NCI-H226 (cell line): ENCODE measurements at regions not wholly inside any gene's neighbourhood (a gene's known extent, or its start where the extent isn't known, plus 50 kb on each side); places are given as distances from the start of the nearest gene placed in this dataset.
"Not testable (repeated sequence)": the region's sequence is repeated elsewhere in the genome, so short reads cannot be mapped to it uniquely, and the experiment has no call there.

Experiments used
- DNase-seq: peaks from one replicate; pipeline ENCODE4 v3.0.0-alpha.2; 2015

DNA sequence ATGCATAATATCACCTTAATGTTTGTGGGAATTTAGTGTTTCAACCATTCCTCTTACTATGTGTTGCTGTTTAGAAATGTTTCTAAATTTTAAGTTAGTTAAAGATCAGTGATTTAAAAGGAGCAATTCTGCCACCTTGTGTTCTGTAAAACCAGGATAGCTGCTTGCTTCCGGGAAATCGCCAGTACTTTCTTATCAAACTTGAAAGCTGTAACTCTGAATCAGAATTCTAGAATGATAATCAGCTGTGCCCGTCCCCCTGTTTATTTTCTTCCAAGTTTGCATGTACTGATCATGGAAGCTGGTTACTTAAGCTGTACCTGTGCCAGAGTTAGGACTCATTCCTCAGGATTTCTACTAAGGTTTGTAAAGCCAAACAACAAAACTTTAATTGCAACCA, 656.4 kb downstream of the LTN1 start:
- peak; percentile 71 for DNase-seq

DNA sequence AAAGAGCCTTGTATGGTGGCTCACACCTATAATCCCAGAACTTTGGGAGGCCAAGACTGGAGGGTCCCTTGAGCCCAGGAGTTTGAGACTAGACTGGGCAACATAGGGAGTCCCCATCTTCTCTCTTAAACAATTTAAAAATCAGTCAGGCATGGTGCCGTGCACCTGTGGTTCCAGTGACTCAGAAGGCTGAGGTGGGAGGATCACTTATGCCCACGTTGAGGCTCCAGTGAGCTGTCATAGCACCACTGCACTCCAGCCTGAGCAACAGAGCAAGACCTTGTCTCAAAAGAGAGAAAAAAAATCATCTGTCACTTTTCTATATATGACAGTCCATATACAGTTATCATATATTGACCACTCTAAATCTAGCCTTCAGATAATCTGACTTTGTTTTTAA, 658.3 kb downstream of the LTN1 start:
- peak; percentile 79 for DNase-seq

DNA sequence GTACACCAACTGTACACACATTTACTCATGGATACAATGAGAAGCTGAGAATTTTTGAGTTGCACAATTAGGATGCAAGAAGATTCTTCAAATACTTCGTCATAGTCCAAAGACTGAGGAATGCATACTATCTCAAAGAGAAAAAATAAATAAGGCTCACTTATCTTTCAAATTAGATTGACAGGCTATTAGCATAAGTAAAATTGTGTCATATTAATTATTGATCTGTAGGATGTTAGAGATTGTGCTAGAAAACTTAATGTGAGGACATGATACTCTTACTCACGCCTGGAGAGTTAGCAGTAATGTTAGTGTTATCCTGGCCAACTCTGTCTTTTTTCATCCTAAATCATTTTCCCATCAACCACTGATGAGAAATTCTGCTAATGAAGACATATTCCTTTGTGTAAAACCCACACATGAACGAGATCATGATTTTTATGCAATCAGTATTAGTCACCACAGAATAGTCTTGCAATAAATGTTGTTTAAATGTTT, 659.0 kb downstream of the LTN1 start:
- peak; percentile 86 for DNase-seq

DNA sequence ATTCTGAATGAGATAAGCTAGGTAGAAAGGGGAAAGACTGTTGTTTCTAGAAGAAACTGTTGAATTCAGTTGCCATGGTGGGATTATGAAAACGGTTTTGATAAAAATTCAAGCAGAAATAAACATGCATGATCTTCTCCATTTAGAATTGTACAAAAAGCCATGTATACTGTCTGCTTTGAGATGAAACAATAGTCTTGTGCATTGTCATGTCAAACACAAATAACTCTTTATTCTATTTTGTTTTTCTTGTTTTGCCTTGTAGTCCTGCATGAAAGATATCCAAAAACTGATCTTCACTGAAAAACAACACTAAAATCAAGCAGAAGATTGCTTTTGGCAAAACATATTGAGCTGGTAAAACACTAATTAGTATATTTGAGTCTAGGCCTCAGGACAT, 659.9 kb downstream of the LTN1 start:
- DNase-seq = no peak

DNA sequence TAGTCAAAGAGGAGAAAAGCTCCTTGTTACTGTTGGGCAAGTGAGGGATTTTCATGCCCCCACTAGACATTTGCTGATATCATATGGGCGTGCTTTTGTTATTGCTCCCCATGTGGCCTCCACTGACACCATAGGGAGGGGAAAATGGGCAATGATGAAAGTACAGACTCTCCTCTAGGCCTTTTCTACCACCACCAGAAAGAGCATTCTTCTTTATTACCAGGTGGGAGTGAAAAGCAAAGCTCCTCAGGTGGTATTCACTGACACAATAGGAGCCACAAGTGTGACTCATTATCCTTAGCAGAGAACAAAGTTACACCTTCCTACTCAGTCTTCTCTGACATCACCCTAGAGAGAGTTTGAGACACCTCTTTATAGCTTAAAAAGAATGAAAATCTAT, 667.1 kb downstream of the LTN1 start:
- peak; percentile 41 for DNase-seq

DNA sequence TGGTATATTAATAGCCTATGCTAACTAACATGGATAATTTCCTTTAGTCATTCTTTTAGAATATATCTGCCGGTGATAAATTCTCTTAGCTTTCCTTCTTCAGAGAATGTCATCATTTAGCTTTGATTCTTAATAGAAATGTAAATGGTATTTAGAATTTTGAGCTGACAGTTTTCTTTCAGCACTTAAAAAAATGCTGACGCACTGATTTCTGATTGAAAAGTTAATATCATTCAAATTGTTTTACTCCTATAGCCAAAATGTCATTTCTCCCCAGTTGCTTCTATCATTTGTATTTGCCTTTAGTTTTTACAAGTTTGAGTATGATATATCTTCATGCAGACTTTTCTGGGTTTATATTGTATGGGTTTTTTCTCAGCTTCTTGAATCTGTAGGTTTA, 668.0 kb downstream of the LTN1 start:
- DNase-seq = no peak

DNA sequence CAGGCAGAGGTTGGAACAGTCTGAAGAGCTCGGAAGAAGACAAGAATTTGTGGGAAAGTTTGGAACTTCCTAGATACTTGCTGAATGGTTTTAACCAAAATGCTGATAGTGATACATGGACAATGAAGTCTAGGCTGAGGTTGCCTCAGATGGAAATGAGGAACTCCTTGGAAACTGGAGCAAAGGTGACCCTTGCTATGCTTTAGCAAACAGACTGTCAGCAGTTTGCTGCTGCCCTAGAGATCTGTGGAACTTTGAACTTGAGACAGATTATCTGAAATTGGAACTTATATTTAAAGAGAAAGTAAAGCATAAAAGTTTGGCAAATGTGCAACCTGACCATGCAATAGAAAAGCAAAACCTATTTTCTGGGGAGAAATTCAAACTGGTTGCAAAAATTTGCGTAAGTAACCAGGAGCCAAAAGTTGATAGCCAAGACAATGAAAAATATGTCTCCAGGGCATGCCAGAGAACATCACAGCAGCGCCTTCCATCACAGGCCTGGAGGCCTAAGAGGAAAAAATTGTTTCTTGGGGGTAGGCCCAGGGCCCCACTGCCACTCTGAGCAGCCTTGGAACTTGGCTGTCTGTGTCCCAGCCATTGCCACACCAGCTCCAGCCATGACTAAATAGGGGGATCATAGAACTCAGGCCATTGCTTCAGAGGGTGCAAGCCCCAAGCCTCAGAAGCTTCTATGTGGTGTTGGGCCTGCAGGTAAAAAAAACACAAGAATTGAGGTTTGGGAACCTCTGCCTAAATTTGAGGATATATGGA, 675.3 kb downstream of the LTN1 start:
- DNase-seq = no peak

DNA sequence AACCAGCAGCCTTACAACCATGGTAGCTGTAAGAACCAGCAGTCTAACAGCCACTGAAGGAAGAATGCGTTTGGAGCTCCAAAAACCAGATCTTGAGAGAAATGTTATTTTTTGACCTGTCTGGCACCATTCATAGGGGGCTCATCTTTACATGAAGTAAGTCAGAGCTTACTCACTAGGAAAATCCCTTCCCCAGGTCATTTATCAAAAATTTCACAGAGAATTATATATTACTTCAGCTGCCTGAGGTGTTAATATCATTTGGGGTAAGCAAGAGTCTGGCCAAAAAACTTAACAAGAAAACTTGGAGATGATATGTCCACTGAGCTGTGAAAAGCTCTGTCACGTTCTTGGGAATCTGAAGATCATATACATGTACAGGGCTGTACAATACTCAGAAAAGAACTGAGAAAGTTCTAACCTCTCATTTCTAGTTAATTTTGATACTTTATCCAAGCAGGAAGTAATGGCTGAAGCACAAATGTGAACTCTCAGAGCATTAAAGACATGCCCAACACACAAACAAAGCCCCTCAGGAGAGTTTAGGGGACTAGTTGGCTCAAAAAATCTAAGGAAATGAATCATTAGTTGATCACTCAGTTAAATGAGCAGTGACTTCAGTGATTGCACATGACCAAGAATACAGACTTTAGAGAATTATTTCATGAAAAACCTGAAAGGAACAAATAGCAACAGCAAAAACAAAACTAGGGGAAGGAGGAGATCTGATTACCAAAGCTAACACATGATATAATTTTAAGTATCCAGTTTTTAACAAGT, 681.1 kb downstream of the LTN1 start:
- no peak for DNase-seq

DNA sequence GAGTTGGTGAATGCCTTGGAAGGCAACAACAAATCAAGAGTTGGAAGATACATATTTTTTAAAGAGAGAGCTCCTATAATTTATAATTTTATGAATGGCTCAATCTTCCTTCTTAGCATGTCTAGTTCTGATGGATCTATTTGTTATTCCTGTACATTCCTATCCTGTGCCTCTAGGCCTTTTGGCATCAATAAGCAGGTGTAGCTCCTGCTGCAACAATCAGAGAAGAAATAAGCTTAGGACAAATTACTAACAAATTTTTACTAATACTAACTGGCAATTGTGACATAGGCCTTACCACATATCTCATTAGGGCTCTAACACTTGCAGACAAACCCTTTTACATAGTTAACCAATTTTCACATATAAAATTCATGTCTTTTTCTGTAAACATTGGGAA, 682.0 kb downstream of the LTN1 start:
- DNase-seq = peak; percentile 19

DNA sequence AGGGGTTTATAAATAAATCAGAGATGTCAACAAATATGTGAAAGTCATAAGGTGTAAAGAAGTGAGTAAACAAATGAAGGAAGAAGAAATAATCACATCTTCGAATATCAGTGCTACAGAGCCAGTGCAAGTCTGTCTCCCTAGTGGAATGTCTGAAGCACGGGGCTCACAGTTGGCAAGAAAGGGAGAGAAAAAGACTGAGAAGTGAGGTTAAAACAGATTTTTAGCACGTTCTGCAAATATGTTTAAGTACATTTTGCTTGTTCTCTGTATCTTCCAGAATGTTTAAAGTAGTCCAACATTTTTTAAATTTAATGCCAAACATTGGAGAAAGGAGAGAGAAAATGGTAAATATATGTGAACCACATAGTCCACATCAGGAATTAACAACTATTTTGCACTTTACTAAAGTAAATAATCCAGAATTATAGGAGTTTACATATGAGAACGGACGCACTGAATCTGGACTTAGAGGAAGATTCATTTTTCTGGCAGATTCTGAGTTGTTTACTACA, 682.4 kb downstream of the LTN1 start:
- no peak for DNase-seq

DNA sequence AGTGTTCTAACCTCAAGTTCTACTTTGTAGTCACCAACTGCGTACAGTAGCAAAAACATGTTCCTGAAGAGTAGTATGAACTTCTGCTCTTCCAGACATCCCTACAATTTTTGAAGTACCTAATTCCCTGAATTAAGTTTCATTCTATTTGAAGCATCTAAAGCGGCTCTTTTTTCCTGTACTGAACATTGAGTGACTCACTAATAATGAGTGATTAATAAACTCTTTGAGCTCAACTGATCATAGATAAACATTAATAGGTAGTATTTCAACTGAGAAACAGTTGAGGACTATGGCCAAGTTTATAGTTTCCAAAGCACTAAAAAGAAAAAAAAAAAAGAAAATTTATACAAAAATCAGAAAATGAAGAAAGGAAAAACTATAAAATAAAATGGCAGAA, 683.1 kb downstream of the LTN1 start:
- no peak for DNase-seq

DNA sequence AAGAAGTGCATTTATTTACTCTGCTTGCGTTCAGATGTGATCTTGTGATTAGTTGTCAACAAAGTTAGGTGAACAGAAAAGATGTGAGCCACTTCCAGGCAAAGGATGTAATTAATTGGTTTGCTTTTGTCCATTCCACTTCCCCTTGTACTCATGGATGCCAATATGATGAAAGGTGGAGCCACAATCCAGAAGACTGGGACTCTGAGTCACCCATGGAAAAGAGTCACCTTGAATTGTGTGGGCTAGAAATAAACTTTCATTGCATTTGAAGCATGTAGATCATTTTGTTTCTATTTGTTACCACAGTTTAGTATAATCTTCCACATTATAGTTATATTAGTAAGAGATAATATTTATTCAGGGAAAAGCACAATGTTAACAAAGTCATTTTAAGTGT, 684.2 kb downstream of the LTN1 start:
- DNase-seq = no peak

DNA sequence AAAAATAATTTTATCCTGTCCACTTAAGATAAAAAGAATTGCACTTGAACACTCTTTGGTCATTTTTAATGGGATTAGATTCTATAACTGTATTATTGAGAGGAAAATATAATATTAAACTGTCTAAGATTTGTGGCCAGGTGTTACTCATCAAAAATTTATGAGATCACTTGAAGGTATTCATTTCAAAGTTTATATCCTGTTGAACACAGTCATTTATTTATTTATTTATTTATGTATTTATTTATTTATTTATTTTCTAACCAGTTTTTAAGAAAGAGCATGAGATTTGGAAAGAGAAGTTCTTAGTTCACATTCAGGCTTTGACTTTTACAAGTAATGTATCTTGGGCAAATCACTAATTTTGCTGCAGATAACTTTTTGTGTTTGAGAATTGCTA, 692.7 kb downstream of the LTN1 start:
- DNase-seq = no peak

DNA sequence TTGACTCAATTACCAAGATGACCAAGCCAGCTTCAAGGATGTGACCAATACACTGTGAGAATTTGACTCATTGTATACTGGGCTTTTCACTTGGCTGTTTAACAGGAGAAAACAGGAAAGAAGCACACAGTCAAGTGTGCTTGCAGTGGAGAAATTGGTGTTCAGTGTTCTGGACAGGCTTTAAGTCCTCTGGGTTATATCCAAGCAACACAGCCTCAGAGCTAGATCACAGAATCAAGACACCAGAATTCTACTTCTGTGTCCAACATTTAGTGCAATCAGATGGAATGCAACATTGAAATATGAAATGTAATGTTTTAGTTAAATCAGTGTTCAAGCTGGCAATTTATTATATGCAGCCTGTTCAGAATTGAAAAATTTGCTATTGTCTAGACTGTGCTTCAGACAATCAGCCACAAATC, 694.4 kb downstream of the LTN1 start:
- DNase-seq = no peak

DNA sequence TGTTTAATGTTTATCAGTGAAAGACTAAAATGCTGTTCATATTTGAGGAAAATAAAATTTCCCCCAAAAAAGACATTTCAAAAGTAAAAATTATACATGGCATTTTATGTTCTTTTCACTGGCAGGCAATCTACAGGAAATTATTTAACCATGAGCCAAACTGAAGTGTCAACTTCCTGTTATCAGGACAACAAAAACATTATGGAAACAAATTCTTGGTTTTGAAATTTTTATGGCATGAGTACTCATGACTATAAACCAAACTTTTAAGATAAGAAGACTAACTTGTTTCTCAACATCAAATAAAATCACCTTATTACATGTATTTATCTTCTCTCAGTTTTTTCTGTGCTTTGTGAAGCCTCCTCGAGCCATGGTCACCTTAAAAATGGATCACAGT, 698.6 kb downstream of the LTN1 start:
- DNase-seq = peak; percentile 84

DNA sequence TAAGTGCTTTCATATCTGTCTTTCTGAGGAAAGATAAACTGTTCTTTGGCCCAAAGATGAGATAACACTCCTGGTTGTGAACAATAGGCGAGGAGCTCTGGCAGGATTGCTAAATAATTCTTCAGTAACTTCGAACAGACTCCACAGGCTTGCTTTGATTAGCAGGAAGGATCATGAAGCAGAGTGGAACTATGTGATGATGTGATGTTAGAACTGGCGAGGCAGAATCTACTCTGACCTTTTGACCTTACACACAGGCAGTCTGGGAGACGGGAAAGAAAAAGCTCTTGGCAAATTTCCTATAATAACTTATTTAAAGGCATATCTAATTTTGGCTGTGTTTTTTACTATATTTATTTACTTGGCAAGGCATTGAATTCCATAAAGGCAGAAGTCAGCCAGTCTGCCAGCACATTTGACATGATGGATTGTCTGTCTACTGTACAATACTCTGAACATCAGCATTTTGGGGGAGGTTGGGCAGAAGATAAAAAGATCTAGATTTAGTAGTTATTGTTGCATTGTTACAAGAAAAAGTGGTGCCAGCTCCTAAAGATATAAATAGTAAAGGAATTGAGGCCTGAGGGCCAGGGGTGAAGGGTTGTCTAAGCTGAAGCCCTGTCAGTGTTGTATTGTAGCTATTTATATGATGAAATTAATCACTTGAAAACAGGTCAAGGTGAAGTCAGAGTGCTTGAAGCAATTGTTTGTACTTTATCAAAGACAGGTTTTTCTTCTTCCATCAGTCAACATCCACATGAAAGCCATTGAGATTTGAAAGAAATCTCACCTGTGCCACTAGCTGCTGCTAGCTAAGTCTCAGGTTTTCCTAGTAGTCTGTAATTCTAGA, 708.8 kb downstream of the LTN1 start:
- DNase-seq = peak; percentile 97

DNA sequence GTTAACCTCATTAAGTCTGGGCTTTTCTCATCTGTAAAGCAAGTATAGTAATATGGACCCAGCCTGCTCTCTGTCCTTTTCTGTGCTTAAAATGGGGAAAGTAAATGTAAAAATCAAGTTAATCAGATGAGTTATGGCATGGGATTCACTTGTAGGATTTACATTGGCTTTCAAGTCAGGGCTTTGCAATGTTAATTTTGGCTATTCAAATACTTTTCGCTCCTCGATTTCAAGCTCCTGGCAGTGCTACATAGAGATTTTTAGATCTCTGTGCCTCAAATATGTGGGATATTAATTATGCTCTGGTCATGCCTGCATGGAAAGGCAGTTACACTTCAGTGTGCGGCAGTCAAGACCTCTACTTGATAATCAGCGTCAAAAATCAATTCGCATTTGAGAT, 709.8 kb downstream of the LTN1 start:
- no peak for DNase-seq

DNA sequence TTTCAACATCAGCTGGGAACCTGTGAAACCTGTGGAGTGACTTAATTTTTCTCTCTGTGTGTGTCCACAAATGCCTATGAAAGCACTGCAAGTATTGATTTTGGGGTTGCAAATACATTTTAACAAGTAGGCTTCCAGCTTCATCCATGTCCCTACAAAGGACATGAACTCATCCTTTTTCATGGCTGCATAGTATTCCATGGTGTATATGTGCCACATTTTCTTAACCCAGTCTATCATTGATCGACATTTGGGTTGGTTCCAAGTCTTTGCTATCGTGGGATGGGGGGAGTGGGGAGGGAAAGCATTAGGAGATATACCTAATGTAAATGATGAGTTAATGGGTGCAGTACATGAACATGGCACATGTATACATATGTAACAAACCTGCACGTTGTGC, 711.3 kb downstream of the LTN1 start:
- not testable (repeated sequence) for DNase-seq

DNA sequence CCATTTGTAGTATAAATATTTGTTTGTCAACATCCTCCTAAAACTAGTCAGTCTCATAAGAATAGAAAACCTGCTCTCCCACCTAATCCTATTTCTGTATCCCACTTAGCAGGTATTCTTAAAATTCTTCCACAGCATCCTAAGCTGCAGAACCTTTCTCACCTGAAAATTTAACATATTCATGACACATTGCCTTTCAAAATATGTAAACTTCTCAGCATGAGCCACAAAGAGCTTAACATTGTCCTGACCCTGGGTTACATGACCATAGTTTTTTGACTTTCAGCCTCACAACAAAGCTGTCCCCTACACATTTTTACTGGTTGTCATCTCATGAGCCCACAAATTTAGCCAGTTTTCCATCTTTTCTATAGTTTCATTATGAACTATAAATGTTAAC, 712.1 kb downstream of the LTN1 start:
- no peak for DNase-seq

DNA sequence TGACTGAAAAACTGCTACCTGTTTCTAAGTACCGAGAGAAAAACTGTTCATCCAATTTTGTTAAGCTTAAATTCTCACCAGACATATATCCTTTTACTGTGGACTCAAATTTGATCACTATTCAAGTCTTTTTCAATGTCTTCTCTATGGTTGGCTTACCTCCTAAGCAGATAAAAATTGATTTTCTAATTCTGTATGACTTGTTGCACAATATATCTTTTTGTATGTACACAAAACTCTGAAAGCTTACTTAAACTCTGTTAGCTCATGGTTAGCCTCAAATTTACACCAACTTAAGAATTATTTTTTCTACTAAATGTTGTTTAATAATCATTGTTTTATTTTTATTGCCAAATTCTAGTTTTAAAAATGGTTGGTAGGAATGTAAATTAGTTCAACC, 715.4 kb downstream of the LTN1 start:
- DNase-seq = no peak

DNA sequence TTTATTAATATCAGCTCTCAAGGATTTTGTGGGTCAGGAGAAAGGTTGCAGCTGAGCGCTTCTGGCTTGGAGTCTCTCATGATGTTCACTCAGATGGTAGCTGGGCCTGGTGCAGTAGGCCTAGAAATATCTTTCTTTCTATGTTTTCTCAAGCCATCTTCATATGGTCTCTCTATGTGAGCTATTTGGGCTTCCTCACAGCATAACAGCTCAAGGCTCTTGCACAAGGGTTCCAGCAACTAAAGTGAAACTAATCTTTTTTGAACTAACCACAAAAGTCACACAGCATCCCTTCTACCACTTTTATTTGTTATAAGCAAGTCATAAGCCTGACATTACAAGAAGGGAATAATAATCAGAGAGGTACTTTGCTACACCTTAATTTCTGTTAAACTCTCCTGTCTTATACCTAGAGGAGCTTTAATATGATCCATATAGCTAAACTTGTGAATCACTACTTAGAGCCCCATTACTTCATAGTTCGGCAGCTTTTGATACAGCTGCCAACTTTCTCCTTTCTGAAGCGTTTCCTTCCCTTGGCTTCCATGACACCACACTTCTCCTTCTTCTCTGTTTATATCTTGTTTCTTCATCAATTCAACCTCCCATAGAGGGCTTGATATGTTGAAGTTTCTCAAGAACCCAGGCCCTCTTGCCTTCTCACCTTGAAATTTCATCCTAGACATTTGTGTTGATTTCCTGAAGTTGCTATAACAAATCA, 720.2 kb downstream of the LTN1 start:
- DNase-seq = no peak

DNA sequence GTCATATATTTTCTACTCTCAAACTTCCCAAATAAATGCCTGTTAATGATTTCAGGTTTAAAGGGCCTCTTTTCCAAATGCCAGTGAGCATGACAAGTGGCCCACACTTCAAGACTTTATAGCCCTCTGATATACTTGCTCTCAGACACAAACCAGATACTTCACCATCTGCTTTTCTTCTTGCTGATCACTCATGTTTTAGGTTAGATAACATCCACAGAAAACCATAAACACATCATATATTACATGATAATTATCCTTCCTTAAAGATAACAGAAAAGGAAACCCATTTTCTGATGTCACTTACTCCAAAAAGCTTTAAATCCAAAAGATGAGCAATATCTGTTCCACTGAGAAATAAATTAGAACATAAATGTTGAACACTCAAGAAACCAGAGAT, 723.5 kb downstream of the LTN1 start:
- DNase-seq = no peak

DNA sequence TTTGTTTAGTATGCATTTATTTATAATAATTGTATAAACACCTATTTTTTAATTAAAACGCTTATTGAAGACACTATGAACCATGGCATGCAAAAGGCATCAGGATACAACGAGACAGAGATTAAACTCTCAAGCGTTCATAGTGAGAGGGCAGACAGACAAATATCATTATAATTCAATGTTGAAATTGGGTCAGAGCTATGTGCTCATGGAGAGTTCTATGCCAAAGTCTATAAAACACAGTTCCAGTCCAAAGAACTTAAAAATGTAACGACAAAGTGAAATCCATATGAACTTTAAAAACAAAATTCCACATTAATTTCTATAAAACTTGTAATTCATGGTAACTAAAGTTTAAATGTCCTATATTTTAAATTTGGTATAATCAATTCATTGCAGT, 724.0 kb downstream of the LTN1 start:
- no peak for DNase-seq
